GM12878 (cell line): ENCODE measurements at regions not wholly inside any gene's neighbourhood (a gene's known extent, or its start where the extent isn't known, plus 50 kb on each side); places are given as distances from the start of the nearest gene placed in this dataset.

ENCODE experiments used
- BCL11A ChIP-seq: IDR thresholded peaks from 2 replicates; pipeline ENCODE4 v1.6.1; 2011; ENCODE audit warnings: low read depth, low read length
- BMI1 ChIP-seq: fragments of 450-650 bp; IDR thresholded peaks from 2 replicates; pipeline ENCODE4 v1.6.1; 2016; ENCODE audit warnings: mild to moderate bottlenecking, moderate library complexity, borderline replicate concordance
- YBX1 ChIP-seq: fragments of 450-650 bp; IDR thresholded peaks from 2 replicates; pipeline ENCODE4 v1.6.1; 2016; ENCODE audit warnings: antibody characterized with exemption
- TF ChIP-seq, protein P1 (sequence below): IDR thresholded peaks from 2 replicates; pipeline ENCODE4 v1.6.1; 2012; ENCODE audit warnings: low read depth, low read length, improper control_type of control experiment

DNA sequence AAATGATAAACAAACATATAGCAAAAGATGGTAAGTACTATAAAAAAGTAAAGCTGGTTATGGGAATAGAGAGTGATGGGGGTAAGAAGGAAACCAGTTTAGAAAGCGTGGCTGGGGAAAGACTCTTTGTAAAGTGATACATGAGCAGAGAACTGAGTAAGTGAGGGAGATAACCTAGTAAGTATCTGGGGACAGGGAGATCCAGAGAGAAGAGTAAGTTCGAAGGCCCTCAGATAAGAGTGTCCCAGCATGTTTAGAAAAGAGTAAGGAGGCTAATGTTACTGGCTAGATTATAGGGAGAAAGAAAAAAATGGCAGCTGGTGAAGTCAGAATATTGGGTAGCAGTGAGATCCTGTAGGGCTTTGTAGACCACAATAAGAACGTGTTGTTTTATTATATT is 50.7 kb upstream of the HBS1L start (continued):
- TF ChIP-seq, protein P1, sequence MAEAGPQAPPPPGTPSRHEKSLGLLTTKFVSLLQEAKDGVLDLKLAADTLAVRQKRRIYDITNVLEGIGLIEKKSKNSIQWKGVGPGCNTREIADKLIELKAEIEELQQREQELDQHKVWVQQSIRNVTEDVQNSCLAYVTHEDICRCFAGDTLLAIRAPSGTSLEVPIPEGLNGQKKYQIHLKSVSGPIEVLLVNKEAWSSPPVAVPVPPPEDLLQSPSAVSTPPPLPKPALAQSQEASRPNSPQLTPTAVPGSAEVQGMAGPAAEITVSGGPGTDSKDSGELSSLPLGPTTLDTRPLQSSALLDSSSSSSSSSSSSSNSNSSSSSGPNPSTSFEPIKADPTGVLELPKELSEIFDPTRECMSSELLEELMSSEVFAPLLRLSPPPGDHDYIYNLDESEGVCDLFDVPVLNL: no peak
- TF ChIP-seq BMI1 (no peak), YBX1 (no peak), BCL11A (no peak)
